ENCODE measurements at regions not wholly inside any gene's neighbourhood (a gene's known extent, or its start where the extent isn't known, plus 50 kb on each side); places are given as distances from the start of the nearest gene placed in this dataset.
"Not testable (repeated sequence)": the region's sequence is repeated elsewhere in the genome, so short reads cannot be mapped to it uniquely, and the experiment has no call there.

- no peak overlapping the region for H3K4me2 ChIP-seq (ENCODE audit: insufficient read depth, low read length)
- H4K20me1 ChIP-seq (ENCODE audit: insufficient read depth, low read length): no peaks in the 10 kb centered on the region
- no peak overlapping the region for H2AFZ ChIP-seq (ENCODE audit: low read length)
- no peaks in the 10 kb centered on the region for H3K79me2 ChIP-seq (ENCODE audit: insufficient read depth, low read length)
- H3K4me1 ChIP-seq (ENCODE audit: insufficient read depth, low read length): no peaks in the 10 kb centered on the region
- DNase-seq (ENCODE audit: insufficient read length, low spot score, missing footprints): no peak
- no peaks in the 10 kb centered on the region for H3K36me3 ChIP-seq (ENCODE audit: insufficient read depth, low read length)
- no peaks in the 10 kb centered on the region for H3K27me3 ChIP-seq (ENCODE audit: insufficient read depth, low read length)
- no peaks in the 10 kb centered on the region for H3K9me3 ChIP-seq (ENCODE audit: low read depth, low read length)
- TF ChIP-seq CTCF (IDR thresholded peaks at IDR 0.05; ENCODE audit: extremely low read depth, low read depth, low read length): peak; percentile 59
- no peak overlapping the region for H3K4me3 ChIP-seq (ENCODE audit: insufficient read depth, low read length)
- no peak overlapping the region for H3K27ac ChIP-seq (ENCODE audit: low read depth, low read length)
Observed at GRCh38 chr3:155995525-155996370, 124.6 kb upstream of the KCNAB1 start.

- no peaks in the 10 kb centered on the region for H3K36me3 ChIP-seq (ENCODE audit: insufficient read depth, low read length)
- no peak for TF ChIP-seq CTCF (IDR thresholded peaks at IDR 0.05; ENCODE audit: extremely low read depth, low read depth, low read length)
- H3K79me2 ChIP-seq (ENCODE audit: insufficient read depth, low read length): no peaks in the 10 kb centered on the region
- H3K27ac ChIP-seq (ENCODE audit: low read depth, low read length): no peak overlapping the region
- no peaks in the 10 kb centered on the region for H4K20me1 ChIP-seq (ENCODE audit: insufficient read depth, low read length)
- no peak overlapping the region for H3K4me2 ChIP-seq (ENCODE audit: insufficient read depth, low read length)
- H3K4me1 ChIP-seq (ENCODE audit: insufficient read depth, low read length): no peaks in the 10 kb centered on the region
- no peak overlapping the region for H2AFZ ChIP-seq (ENCODE audit: low read length)
- no peaks in the 10 kb centered on the region for H3K9me3 ChIP-seq (ENCODE audit: low read depth, low read length)
- no peaks in the 10 kb centered on the region for H3K27me3 ChIP-seq (ENCODE audit: insufficient read depth, low read length)
- no peak overlapping the region for H3K4me3 ChIP-seq (ENCODE audit: insufficient read depth, low read length)
- DNase-seq (ENCODE audit: insufficient read length, low spot score, missing footprints): no peak
Observed at GRCh38 chr3:155996882-155997281, 123.5 kb upstream of the KCNAB1 start.

GRCh38 chr3:155998173-155998572 is 122.2 kb upstream of the KCNAB1 start:
- not testable (repeated sequence) for H3K27me3 ChIP-seq (ENCODE audit: insufficient read depth, low read length); H3K4me1 ChIP-seq (ENCODE audit: insufficient read depth, low read length); DNase-seq (ENCODE audit: insufficient read length, low spot score, missing footprints); H4K20me1 ChIP-seq (ENCODE audit: insufficient read depth, low read length); H3K9me3 ChIP-seq (ENCODE audit: low read depth, low read length); H3K79me2 ChIP-seq (ENCODE audit: insufficient read depth, low read length); H3K27ac ChIP-seq (ENCODE audit: low read depth, low read length); H3K4me3 ChIP-seq (ENCODE audit: insufficient read depth, low read length); H3K36me3 ChIP-seq (ENCODE audit: insufficient read depth, low read length); H3K4me2 ChIP-seq (ENCODE audit: insufficient read depth, low read length); H2AFZ ChIP-seq (ENCODE audit: low read length)

GRCh38 chr3:156005736-156006135 is 114.6 kb upstream of the KCNAB1 start:
- Histone ChIP-seq H3K79me2 (ENCODE audit: insufficient read depth, low read length) (no peaks in the 10 kb centered on the region), H3K4me2 (ENCODE audit: insufficient read depth, low read length) (no peak overlapping the region), H3K27ac (ENCODE audit: low read depth, low read length) (no peak overlapping the region), H3K36me3 (ENCODE audit: insufficient read depth, low read length) (no peaks in the 10 kb centered on the region), H2AFZ (ENCODE audit: low read length) (no peak overlapping the region), H3K27me3 (ENCODE audit: insufficient read depth, low read length) (no peaks in the 10 kb centered on the region), H3K4me3 (ENCODE audit: insufficient read depth, low read length) (no peak overlapping the region), H3K4me1 (ENCODE audit: insufficient read depth, low read length) (no peaks in the 10 kb centered on the region), H3K9me3 (ENCODE audit: low read depth, low read length) (no peaks in the 10 kb centered on the region), H4K20me1 (ENCODE audit: insufficient read depth, low read length) (no peaks in the 10 kb centered on the region)
- no peak for DNase-seq (ENCODE audit: insufficient read length, low spot score, missing footprints)
- TF ChIP-seq CTCF (IDR thresholded peaks at IDR 0.05; ENCODE audit: extremely low read depth, low read depth, low read length): no peak
